MV-4-11 (cell line): ENCODE measurements at regions not wholly inside any gene's neighbourhood (a gene's known extent, or its start where the extent isn't known, plus 50 kb on each side); places are given as distances from the start of the nearest gene placed in this dataset.

Experiments used
- DNase-seq: peaks from one replicate; lab custom pipeline; 2025; lab: John Stamatoyannopoulos, UW

DNA sequence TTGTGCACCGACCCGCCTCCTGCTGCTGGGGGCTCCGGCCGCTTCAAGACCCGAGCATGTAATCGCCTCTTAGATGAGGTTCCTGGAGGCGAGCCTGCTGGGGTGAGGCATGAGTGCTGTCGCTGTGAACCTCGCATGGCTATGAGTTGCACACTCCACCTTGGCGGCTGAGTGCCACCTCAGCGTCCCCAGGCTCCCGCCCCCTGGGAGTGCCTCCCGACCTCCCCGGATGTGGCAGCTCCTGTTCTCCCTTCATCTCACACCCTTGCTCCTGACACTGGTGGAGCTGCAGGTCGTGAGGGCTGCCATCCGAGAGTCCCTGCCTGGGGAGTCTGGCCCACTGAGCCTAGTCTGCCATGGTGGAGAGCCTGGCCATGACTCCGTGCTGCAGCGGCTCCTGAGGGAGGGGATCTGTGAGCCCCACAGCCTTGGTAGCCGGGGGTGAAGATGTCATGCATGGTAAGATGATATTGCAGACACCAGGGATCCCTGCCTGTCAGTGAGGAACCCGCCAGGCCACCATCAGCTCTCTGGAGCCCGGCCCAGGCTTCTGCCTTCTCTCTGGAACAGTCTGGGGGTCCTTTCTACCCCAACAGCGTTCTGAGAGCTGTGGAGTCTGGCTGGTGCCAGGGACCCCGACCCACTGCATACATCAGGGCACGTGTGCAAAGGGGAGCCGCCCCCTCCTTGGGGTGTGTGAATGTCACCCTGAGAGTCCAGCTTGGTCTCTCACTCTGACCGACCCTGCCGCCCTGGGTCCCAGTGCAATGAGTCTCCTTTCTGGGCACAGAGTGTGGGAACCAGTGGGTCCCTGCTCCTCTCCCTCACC, 61.6 kb upstream of the HS6ST1 start:
- DNase-seq: no peak

DNA sequence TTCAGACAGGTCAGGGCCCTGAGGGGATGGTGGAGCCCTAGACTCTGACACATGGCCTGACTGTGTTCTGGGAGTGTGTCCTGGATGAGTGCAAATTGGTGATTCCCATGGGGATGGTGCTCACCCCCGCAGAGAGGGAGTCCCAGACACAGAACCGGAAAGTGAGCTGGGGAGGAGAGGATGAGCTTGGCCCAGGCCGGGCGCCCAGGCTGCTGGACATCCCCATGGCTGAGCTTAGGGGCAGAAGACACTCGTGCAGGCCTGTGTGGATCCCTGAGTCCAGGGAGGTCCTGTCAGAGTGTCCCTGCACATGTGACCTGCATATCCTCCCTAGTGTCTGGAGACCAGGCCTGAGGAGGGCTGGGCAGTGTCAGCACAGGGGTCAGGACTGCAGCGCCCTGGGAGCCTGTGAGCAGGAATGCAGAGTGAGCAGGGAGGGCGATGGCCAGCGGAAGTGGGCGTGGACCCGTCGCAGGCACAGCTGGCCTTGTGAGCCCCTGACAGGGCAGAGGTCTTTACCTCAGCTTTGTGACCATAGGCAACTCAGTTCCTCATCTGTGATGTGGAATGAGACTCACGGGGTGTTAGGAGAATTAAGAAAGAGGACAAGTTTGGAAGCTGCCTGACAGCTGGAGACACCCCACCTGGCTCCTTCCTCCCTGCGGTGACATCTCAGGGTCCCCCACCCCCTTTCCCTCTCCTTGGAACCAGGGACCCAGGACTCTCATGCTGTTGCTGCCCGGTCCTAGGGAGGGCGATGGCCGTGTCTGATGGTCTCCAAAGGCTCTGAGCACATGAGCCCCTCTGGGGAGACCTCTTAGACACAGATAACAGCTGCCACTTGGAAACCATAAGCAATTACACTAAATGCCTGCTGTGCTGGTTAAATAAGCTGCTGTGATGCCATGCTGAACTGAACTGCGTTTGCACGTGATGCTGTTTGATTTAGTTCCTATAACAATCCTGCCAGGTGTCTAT, 62.6 kb upstream of the HS6ST1 start:
- peak; percentile 12 for DNase-seq

- no peak for DNase-seq
Measured at GRCh38 chr2:128384446-128384845, 65.8 kb upstream of the HS6ST1 start.

GRCh38 chr2:128384956-128385355, 66.3 kb upstream of the HS6ST1 start:
- DNase-seq: no peak

GRCh38 chr2:128385365-128385764, 66.7 kb upstream of the HS6ST1 start:
- no peak for DNase-seq

DNA sequence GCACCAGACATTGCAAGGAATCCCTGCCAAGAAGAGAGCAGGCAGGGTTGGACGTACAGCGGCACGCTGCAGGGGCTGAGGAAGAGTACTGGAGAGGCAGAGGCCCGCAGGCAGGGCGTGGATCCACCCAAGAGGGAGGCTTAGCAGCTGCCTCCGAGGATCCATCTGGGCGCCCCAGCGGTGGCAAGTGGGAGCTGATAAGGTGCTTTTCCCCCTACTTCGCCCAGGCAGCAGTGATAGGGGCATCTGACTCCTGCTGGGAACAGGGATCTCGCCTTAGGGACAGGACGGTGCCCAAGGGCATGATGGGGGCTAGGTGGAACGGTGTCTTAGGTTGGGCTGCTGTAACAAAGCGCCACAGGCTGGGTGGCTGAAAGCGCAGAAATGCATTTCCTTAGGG, 67.4 kb upstream of the HS6ST1 start:
- no peak for DNase-seq

- no peak for DNase-seq
Measured at GRCh38 chr2:128388499-128388941, 69.9 kb upstream of the HS6ST1 start.

DNA sequence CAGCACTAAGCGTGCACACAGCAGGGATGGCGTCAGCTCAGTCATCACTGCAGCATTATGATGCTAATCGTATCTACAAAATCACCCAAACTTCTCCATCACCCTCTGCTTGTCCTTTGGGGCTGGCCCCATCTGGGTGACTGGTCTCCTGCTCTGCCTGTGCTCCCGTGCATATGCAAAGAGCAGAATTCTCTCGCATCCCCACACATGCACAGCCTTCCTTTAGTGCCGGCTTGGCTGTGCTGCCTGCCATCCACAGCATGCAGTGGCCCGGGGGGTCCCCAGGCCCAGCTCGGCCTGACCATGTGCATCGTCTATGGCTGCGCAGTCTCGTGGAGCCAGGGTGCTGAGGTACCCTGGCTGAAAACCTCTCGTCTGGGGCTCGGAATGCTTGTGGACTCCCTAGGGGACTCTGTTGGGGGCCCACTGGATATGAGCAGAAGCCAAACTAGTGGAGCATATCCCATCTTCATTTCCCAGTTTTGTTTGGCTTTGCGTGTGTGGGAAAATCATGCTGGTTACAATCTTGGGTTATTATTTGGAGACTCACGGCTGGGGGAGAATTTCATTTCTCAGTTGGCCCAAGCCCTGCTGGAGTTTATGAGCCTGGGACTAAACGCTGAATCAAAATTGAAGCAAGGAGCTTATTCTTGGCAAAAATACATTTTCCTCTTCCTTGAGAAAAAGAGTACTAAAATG, 70.9 kb upstream of the HS6ST1 start:
- DNase-seq: no peak

- no peak for DNase-seq
Measured at GRCh38 chr2:128390256-128390990, 71.8 kb upstream of the HS6ST1 start.

GRCh38 chr2:128390991-128391630, 72.4 kb upstream of the HS6ST1 start:
- DNase-seq: no peak

- DNase-seq: no peak
Measured at GRCh38 chr2:128391679-128392078, 73.0 kb upstream of the HS6ST1 start.

GRCh38 chr2:128392207-128392606, 73.5 kb upstream of the HS6ST1 start:
- DNase-seq: no peak

GRCh38 chr2:128394007-128394730, 75.5 kb upstream of the HS6ST1 start:
- DNase-seq: no peak

DNA sequence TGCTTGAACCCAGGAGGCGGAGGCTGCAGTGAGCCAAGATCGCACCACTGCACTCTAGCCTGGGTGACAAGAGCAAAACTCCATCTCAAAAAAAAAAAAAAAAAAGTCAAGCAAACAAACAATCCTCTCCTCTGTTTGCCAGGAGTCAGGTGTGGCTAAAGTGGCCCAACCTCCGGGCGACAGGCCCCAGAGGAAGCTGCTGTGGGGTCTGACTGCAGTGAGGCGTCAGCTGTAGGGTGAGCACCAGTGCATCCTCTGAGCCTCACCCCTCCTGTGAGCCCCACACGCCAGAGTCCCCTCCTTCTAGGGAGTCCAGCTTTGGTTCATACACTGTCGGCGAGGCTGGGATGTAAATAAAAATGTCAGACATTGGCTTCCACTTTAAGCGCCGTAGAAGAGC, 76.5 kb upstream of the HS6ST1 start:
- no peak for DNase-seq

GRCh38 chr2:128395640-128396499, 77.2 kb upstream of the HS6ST1 start:
- no peak for DNase-seq

GRCh38 chr2:128396500-128396891, 77.8 kb upstream of the HS6ST1 start:
- no peak for DNase-seq

GRCh38 chr2:128396946-128397345, 78.3 kb upstream of the HS6ST1 start:
- DNase-seq: no peak

DNA sequence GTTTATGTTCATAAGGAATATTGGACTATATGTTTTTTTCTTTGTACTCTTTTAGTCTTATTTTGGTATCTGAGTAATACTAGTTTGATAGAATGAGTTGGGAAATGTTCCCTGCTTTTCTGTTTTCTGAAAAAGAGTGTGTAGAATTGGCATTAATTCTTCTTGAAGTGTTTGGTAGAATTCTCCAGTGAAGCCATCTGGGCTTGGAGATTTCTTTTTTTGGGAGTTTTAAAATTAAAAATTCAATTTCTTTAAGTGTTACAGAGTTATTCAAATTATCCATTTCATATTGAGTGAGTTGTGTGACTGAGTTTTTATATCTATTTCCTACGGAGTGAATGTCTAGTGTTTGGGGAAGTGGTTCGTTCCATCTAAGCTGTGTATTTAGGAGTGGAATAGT, 80.6 kb upstream of the HS6ST1 start:
- no peak for DNase-seq

GRCh38 chr2:128399690-128400291, 81.1 kb upstream of the HS6ST1 start:
- no peak for DNase-seq
